Endothelial cell of umbilical vein (primary cell): ENCODE measurements at regions not wholly inside any gene's neighbourhood (a gene's known extent, or its start where the extent isn't known, plus 50 kb on each side); places are given as distances from the start of the nearest gene placed in this dataset.

Source experiments
- MAX ChIP-seq: IDR thresholded peaks from 2 replicates; pipeline ENCODE4 v1.6.1; 2011; ENCODE audit not compliant: insufficient read depth, insufficient read length
- POLR2A ChIP-seq: IDR thresholded peaks from 2 replicates; pipeline ENCODE4 v1.6.1; 2012; ENCODE audit warnings: low read depth, mild to moderate bottlenecking, control low read depth, low read length

GRCh38 chr6:119713903-119714302 is 364.3 kb upstream of the MAN1A1 start:
- no peak for TF ChIP-seq MAX
- TF ChIP-seq POLR2A = no peak
